ENCODE measurements at regions not wholly inside any gene's neighbourhood (a gene's known extent, or its start where the extent isn't known, plus 50 kb on each side); places are given as distances from the start of the nearest gene placed in this dataset.
A peak's percentile ranks its signal among the peaks of the same experiment; 100 is the strongest.

DNA sequence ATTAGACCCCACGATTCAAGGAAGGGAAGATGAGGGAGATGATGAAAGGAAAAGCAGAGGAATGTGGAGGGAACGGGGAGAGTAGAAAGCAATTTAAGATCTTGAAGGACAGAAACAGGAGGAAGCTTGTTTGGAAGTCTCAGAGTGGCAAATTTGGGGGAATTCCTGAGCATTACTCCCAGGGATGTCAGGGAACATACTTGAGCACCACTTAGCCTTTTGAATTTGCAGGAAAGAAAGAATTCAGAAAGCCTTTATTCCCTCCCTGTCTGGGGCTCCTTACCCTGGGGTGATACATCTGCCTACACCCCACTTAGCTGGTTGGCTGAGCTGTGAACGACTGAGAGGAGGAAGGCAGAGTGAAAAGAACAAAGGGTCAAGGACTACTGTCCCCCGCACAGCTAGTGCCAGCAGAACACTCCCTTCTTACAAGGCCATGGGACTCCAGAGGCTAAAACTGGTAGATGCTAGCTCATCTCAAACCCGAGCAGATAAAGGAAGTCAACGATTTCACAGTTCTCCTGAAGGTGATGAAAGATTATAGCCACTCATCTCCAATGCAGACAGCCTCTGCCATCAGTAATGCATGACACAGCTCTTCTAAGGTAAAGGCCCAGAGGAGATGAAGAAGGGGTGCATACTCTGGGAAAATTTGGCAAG lies 84.0 kb upstream of the AKIP1 start:
- DNase-seq, result no peak

DNA sequence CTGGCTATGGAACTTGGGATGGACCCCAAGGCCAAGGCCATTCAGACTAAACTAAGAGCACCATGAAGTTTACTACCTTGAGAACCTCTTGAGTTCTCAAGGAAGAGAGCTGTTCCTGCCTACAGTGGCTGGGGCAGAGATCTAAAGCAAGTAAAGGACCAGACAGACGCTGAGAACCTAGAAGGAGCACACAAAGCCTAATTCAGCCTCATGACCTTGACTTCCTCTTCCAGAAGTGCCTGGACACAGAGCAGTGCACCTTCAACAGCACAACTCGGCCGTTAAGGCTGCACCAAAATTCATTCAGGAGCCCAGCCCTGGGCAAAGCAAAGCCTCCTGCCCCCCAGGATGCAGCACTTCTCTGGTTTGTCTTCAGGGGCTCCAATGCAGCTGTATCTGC lies 82.9 kb upstream of the AKIP1 start:
- no peak for DNase-seq

DNA sequence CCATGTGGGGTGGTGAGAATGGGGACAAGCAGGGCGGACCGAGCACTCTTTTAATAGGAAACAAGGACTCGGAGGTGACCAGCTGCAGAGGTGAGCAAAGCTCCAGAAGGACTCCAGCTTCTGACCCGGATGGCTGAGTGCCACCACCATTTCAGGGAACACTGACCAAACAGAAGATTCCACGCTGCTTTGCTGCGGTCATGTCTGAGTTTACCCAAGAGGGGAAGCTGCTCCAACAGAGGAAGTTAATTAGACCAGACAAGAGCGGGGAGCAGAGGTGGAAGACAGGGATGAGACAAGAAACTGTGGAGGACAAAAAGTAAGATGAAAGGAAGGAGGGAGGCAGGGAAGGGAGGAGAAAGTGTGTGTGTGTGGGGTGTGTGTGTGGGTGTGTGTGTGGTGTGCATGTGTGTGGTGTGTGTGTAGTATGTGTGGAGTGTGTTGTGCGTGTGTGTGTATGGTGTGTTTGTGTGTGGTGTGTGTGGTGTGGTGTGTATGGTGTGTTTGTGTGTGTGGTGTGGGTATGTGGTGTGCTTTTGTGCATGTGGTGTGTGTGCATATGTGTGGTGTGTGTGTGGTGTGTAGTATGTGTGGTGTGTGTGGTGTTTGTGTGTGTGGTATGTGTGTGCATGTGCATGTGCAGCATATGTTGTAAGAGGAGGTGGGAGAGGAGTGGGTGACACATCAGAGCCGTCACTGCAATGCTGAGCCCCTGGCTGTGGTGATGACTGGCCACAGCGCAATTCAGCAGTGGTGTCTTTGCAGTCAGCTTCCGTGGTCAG lies 82.2 kb upstream of the AKIP1 start:
- no peak for DNase-seq

DNA sequence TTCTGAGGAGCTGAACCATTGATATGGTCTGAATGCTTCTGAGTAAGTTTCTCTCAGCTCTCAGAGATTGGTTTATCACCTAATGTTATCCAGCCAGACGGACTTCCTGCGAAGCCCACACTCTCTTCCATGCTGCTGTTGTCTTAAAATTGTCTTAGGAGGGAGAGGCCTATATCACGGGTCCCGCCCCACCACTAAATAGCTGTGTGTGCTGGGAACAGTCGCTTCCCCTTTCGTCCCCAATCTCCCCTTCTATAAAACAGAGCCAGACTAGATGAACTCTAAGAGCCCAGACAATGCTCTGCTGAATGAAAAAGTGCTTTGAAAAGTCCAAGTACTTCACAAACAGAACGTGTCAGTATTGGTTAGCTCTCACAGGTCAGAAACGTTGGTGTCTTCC lies 81.4 kb upstream of the AKIP1 start:
- DNase-seq, result no peak

DNA sequence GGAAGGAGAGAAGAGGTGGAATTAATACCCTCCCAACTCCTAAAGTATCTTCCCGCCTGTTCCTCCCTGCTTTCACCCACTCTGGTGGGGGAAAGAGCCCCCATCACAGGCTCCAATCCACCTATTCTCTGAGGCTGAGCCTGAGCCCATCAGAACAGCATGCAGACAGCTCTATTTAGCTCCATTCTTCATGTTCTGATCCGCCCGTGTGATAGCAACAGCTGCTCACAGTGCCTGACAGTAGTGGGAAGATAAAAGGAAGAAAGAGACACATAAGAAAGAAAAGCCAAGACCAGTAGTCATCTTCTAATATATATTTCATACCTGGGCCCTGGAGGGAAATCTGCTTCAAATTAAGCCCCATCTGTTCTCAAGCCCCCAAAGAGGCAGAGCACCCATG lies 80.3 kb upstream of the AKIP1 start:
- DNase-seq, result no peak

DNA sequence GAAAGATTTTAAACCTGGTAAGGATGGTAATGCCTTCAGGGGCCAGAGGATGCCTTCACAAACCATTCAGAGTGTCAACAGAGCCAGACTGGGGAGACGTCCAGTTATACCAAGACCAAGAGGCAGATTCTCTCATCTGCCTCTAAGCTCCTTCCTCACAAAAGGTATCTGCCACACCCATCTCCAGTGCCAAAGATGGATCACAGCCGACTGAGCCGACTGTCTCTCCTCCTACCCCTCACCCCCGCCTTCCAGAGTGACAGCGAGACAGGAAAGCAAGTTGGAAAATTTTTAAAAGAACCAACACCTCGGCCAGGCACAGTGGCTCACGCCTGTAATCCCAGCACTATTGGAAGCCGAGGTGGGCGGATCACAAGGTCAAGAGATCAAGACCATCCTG lies 79.1 kb upstream of the AKIP1 start:
- DNase-seq, result no peak

DNA sequence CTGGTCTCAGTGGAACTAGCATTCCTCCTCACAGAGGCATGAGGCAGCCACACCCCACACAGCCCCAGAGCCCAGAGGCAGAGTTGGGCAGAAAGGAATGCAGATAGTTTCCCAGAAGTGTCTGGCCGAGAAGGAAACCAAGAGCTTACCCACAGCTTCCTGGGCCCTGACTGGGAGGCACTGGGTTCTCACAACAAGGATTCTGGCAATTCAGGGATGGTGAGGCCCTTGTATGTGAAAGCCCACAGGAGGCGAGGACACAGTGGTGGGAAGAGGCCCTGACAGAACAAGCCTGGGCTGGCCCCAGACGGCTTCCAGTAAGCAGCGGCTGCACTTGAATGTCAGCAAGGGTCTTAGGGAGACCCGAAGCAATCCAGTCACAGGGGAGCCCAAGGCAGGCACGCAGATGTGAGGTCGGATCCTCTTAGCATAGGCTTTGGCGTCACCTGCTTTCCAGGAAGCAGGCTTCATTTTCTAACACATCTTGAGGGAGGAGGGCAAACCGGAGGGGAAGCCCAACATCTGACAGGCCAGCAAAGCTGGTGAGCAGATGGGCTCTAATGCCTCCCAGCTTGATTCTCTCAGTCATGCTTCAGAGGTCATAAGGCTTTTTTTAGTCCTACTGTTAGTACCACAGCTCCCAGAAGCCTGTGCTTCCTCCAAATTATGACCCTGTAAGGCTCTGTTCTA lies 78.3 kb upstream of the AKIP1 start:
- no peak for DNase-seq

DNA sequence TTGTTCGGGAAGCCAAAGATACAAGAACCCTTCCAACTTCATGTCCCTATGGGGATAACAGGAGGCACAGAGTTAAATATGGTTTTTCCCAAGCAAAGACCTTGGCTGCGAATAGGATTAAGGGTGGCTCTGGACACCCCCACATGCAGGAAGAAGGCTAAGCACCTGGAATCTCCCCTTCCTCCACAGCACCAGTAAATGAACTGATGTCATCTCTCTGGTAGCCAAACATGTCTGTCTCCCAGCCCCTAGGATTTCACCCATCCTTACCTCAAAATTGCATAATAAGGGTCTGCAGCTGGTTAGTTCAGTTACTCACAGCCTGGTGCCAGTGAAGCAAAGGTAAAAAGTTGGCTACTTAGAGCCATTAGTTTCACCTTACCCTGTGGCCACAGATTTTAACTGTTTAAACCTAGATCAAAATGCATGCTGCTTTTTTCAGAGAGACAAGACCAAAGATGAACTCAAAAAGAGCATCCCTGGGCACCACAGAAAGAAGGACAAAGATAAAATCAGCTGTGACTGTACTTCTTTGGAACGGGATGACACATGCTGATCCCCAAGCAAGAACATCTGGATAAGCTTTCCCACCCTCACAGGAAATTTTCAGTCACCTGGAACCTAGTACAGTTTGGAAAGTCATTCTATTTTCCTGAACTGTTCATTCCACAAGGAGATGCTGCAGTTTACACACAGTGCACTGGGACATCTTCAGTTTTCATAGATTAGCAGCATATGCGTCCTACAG lies 77.2 kb upstream of the AKIP1 start:
- DNase-seq, result no peak

DNA sequence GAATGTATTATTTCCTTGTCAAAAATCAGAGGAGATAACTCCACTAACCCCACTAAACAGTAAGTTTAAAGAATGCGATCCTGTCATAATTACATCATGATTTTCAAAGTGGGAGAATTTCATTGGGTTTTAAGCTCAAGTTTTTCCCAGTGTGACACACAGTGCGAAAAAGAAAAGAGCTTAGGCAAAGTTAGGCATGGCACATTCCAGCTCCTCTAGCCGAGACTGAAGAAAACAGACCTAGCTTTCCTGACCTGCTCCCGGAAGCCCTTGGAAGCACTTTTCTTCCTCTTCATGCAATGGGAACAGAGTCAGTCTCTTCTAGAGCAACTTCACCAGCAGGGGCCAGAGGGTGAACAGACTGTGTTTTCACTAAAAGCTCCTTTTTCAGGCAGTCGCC lies 76.6 kb upstream of the AKIP1 start:
- DNase-seq, result no peak

DNA sequence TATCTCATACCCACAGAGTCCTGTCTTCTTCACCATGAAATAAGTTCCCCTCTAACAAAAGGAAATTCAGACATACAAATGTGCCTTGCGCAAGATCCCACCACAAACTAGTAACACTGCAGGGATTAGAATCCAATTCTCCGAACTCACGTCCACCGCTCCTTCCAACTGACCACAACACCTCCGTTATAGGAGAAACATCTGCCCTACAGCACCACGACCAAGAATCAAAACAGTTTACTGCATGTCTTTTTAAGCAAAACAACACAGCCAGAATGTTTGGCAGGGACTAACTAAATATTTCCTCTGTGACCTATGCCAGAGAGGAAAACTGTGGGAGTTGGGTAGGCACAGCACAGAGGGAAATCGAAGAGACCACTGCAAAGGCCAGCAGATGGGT lies 72.7 kb upstream of the AKIP1 start:
- DNase-seq, result no peak

DNA sequence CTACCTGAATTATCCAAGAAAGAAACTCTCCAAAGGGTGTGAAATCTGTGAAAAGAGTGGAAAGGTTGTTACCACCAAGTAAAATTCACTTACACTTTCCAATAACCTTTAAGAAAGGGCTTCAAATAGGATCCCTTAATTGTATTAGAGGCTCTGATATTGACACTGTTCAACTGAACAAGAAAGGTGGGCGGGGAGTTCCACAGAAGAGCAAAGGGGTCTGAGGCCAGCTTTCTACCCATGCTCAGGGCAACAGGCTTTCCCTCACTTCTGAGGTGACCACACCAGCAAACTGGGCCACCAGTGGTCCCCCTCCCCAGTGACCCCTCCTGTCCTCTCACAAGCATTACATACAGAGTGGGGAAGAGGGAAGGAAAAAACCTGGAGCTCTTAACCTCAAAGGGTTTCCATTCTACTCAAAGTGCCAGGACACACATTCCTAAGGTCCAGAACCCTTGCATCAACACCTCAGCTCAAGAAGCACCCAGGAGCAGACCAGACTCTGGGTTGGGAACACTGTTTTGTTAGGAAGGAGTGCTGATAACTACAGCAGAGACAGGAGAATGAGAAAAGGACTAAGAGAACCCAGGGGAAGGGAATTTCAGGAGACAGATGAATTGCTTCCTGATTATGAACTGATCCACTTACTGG lies 71.6 kb upstream of the AKIP1 start:
- no peak for DNase-seq

DNA sequence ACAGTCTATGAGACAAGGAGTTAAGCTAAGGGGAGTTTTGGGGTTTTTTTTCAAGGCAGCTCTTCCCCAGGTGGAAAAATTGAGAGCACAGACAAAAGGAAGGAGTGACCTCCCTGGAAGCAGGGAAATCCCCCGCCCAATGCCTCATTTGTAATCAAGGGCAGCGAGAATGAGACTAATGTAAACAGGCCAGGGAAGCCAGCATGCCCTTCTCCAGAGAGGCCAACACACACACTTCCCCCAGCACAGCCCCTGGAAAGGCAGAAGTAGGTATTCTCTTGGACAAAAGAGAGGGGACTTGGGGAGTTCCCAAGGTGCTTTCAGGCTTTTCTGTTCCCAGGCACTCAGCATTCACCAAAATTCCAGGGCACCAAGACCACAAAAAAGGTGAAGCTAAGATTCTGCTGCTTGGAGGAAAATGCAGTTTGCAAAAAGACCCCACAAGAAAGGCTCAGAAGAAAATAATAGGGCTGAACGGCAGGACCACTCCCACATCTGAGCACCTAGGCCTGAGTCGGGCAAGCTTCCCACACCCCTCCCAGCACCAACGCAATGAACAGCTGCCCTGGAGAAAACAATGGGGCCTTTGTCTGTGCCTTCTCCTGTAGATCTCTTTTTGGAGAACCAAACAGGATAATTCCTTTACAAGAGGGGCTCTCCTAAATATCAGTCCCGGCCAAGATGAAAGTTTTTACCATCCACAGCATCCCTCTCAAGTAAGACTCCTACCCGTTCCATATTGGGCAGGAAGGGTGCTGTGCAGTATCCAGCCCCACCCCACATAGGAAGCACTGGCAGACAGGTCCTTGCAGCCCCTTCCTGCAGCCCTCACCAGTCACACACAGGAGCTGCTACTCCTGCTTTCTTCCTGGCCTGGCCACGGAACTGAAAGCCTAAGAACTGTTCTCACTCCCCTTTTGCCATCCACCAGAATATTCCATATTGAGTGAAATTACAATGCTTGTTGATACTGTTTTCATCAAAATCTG lies 70.7 kb upstream of the AKIP1 start:
- DNase-seq, result peak; percentile 33

DNA sequence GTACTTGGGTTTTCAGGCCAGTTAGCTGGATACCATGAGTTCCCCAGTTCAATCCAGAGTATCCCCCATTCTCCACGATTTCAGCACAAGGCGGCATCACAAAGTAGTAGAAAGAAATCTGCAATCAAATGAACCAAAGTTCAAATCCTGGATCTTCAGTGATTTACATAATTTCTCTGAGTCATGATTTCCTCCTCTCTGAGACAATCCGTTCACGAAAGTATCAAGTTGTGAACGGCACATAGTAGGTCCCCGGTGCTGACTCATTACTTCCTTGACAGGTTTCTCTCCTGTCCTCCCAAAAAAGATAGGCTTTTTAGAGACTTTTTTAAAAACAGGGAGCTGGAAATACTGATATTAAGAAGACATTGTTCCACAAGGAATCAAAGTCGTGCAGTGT lies 69.1 kb upstream of the AKIP1 start:
- DNase-seq, result no peak

DNA sequence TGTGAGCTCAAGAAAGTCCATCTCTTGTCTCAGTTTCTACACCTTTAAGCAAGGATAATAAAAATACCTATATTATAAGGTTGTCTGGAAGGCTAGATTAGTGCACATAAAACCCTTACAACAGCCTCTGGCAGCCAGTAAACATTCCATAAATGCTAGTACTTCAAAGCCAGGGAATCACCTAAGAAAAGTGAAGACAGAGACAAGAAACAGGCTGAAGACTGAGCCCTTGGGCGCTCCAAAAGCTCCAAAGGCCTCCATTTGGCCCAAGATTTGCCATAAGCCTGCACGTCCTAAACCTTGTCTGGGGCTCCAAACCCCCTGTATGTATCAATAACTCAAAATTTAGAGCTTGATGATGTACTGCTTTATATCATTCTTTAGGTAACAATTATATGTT lies 52.2 kb upstream of the AKIP1 start:
- no peak for DNase-seq
